Keratinocyte (primary cell): ENCODE measurements at regions not wholly inside any gene's neighbourhood (a gene's known extent, or its start where the extent isn't known, plus 50 kb on each side); places are given as distances from the start of the nearest gene placed in this dataset.
"Not testable (repeated sequence)": the region's sequence is repeated elsewhere in the genome, so short reads cannot be mapped to it uniquely, and the experiment has no call there.

Source experiments
- DNase-seq: peaks from one replicate; pipeline ENCODE4 v3.0.0-alpha.2; 2011; ENCODE audit warnings: low read depth, missing footprints, low spot score
- FAIRE-seq: peaks from 2 replicates; lab custom pipeline; 2011; peaks lifted over from hg19 to GRCh38; lab: Jason Lieb, UNC
- H2AFZ ChIP-seq: 2 replicates; pipeline ENCODE4 v1.6.0; 2012; ENCODE audit warnings: low read length, control low read depth, inconsistent platforms; ENCODE audit not compliant: control insufficient read depth
- H3K27ac ChIP-seq: 2 replicates; pipeline ENCODE4 v1.5.1; 2011; ENCODE audit warnings: low read length; ENCODE audit not compliant: control insufficient read depth, insufficient read depth
- H3K27me3 ChIP-seq: 3 replicates; pipeline ENCODE4 v1.6.0; 2011; ENCODE audit warnings: low read length; ENCODE audit not compliant: control insufficient read depth, insufficient read depth; ENCODE audit errors: extremely low read depth
- H3K36me3 ChIP-seq, 2 experiments: 2 replicates in 1 of 2; 3 replicates in 1 of 2; pipeline ENCODE4 v1.5.1; 2011; ENCODE audit warnings: low read length in 2 of 2, mild to moderate bottlenecking in 1 of 2; ENCODE audit not compliant: control insufficient read depth in 2 of 2, insufficient read depth in 2 of 2; ENCODE audit errors: extremely low read depth in 1 of 2
- H3K4me1 ChIP-seq: 3 replicates; pipeline ENCODE4 v1.5.1; 2011; ENCODE audit warnings: low read length; ENCODE audit not compliant: control insufficient read depth, insufficient read depth; ENCODE audit errors: extremely low read depth
- H3K4me2 ChIP-seq: 3 replicates; pipeline ENCODE4 v1.6.0; 2011; ENCODE audit warnings: low read depth, low read length; ENCODE audit not compliant: control insufficient read depth, insufficient read depth; ENCODE audit errors: extremely low read depth
- H3K4me3 ChIP-seq, 3 experiments: fragments of 200-600 bp in 1 of 3; sonication (generic) in 1 of 3; 2 replicates in 2 of 3; 3 replicates in 1 of 3; pipeline ENCODE4 v1.5.1; 2011 to 2016; ENCODE audit warnings: low read length in 3 of 3, mild to moderate bottlenecking in 3 of 3, control low read depth in 2 of 3, inconsistent platforms in 1 of 3, low read depth in 1 of 3, mixed read lengths in 1 of 3, mixed run types in 1 of 3, moderate library complexity in 1 of 3; ENCODE audit not compliant: control insufficient read depth in 2 of 3, insufficient read depth in 2 of 3; ENCODE audit errors: extremely low read depth in 1 of 3
- H3K79me2 ChIP-seq: 2 replicates; pipeline ENCODE4 v1.6.0; 2012; ENCODE audit warnings: low read length; ENCODE audit not compliant: control insufficient read depth, insufficient read depth
- H3K9ac ChIP-seq: 3 replicates; pipeline ENCODE4 v1.6.0; 2011; ENCODE audit warnings: low read length; ENCODE audit not compliant: control insufficient read depth, insufficient read depth; ENCODE audit errors: extremely low read depth
- H3K9me1 ChIP-seq: 3 replicates; pipeline ENCODE4 v1.6.0; 2011; ENCODE audit warnings: low read length; ENCODE audit not compliant: control insufficient read depth, insufficient read depth; ENCODE audit errors: extremely low read depth
- H3K9me3 ChIP-seq: 2 replicates; pipeline ENCODE4 v1.5.1; 2012; ENCODE audit warnings: low read depth, low read length; ENCODE audit not compliant: control insufficient read depth
- H4K20me1 ChIP-seq: 3 replicates; pipeline ENCODE4 v1.6.0; 2011; ENCODE audit warnings: low read length; ENCODE audit not compliant: control insufficient read depth, insufficient read depth; ENCODE audit errors: extremely low read depth
- EZH2 ChIP-seq: IDR thresholded peaks from one replicate; pipeline ENCODE4 v1.6.1; 2012; ENCODE audit warnings: inconsistent platforms, mild to moderate bottlenecking, low read length, moderate library complexity
- dilution Hi-C: fragments of 300-500 bp; cut with MboI; formaldehyde crosslinking; loops from one replicate; pipeline ENCODE4 v1.7.0; 2020; ENCODE audit warnings: low sequenced_read_pairs; ENCODE audit not compliant: extremely low pct_ligation_motif_present
- TF ChIP-seq, protein P1 (sequence below), 3 experiments: IDR thresholded peaks in 1 of 3; conservative IDR thresholded peaks in 1 of 3; optimal IDR thresholded peaks in 1 of 3; 2 replicates in 2 of 3; 3 replicates in 1 of 3; pipeline versions ENCODE3 to v1.5.1; 2011; ENCODE audit warnings: low read length in 3 of 3, mild to moderate bottlenecking in 3 of 3, moderate library complexity in 2 of 3, control low read depth in 1 of 3, inconsistent platforms in 1 of 3; ENCODE audit not compliant: insufficient read depth in 2 of 3; ENCODE audit errors: extremely low read depth in 1 of 3

- H3K9ac ChIP-seq: no peak overlapping the region
- no peak overlapping the region for H3K4me2 ChIP-seq
- no peaks in the 10 kb centered on the region for H3K79me2 ChIP-seq
- dilution Hi-C loops: no loop called here
- TF ChIP-seq, protein P1, sequence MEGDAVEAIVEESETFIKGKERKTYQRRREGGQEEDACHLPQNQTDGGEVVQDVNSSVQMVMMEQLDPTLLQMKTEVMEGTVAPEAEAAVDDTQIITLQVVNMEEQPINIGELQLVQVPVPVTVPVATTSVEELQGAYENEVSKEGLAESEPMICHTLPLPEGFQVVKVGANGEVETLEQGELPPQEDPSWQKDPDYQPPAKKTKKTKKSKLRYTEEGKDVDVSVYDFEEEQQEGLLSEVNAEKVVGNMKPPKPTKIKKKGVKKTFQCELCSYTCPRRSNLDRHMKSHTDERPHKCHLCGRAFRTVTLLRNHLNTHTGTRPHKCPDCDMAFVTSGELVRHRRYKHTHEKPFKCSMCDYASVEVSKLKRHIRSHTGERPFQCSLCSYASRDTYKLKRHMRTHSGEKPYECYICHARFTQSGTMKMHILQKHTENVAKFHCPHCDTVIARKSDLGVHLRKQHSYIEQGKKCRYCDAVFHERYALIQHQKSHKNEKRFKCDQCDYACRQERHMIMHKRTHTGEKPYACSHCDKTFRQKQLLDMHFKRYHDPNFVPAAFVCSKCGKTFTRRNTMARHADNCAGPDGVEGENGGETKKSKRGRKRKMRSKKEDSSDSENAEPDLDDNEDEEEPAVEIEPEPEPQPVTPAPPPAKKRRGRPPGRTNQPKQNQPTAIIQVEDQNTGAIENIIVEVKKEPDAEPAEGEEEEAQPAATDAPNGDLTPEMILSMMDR (optimal IDR thresholded peaks at IDR 0.05 in 1 of 3, IDR thresholded peaks at IDR 0.05 in 1 of 3, conservative IDR thresholded peaks at IDR 0.05 in 1 of 3; ENCODE audit: extremely low read depth in 1 of 3, insufficient read depth in 2 of 3, low read length in 3 of 3): no peak
- TF ChIP-seq EZH2: no peak
- H3K9me3 ChIP-seq: no peaks in the 10 kb centered on the region
- H2AFZ ChIP-seq: no peak overlapping the region
- H3K4me3 ChIP-seq: no peak overlapping the region
- DNase-seq: no peak
- no peaks in the 10 kb centered on the region for H4K20me1 ChIP-seq
- no peak overlapping the region for H3K27ac ChIP-seq
- FAIRE-seq: no peak
- H3K27me3 ChIP-seq: no peaks in the 10 kb centered on the region
- no peaks in the 10 kb centered on the region for H3K9me1 ChIP-seq
- H3K36me3 ChIP-seq: no peaks in the 10 kb centered on the region
- H3K4me1 ChIP-seq: no peaks in the 10 kb centered on the region
Measured at GRCh38 chr2:75882530-75882929, 171.8 kb upstream of the GCFC2 start.

DNA sequence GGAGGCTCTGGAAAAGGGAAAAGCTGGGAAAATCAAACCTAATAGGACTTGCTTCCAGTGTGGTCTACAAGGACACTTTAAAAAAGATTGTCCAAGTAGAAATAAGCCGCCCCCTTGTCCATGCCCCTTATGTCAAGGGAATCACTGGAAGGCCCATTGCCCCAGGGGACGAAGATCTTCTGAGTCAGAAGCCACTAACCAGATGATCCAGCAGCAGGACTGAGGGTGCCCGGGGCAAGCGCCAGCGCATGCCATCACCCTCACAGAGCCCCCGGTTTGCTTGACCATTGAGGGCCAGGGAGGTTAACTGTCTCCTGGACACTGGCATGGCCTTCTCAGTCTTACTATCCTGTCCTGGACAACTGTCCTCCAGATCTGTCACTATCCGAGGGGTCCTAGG, 164.9 kb upstream of the GCFC2 start:
- H3K79me2 ChIP-seq, H3K27me3 ChIP-seq, H3K27ac ChIP-seq, H3K9me1 ChIP-seq, H3K9me3 ChIP-seq, H3K4me2 ChIP-seq, H3K4me3 ChIP-seq, dilution Hi-C loops, H2AFZ ChIP-seq, FAIRE-seq, H4K20me1 ChIP-seq, H3K4me1 ChIP-seq, H3K36me3 ChIP-seq, H3K9ac ChIP-seq, DNase-seq: not testable (repeated sequence)

- H3K79me2 ChIP-seq, H4K20me1 ChIP-seq, H3K9me1 ChIP-seq, H3K27ac ChIP-seq, H3K27me3 ChIP-seq, H3K36me3 ChIP-seq, DNase-seq, dilution Hi-C loops, FAIRE-seq, H3K9me3 ChIP-seq, H2AFZ ChIP-seq, H3K4me2 ChIP-seq, H3K9ac ChIP-seq, H3K4me3 ChIP-seq, H3K4me1 ChIP-seq: not testable (repeated sequence)
Measured at GRCh38 chr2:75871762-75872614, 161.3 kb upstream of the GCFC2 start.
